ENCODE measurements at regions not wholly inside any gene's neighbourhood (a gene's known extent, or its start where the extent isn't known, plus 50 kb on each side); places are given as distances from the start of the nearest gene placed in this dataset.

DNA sequence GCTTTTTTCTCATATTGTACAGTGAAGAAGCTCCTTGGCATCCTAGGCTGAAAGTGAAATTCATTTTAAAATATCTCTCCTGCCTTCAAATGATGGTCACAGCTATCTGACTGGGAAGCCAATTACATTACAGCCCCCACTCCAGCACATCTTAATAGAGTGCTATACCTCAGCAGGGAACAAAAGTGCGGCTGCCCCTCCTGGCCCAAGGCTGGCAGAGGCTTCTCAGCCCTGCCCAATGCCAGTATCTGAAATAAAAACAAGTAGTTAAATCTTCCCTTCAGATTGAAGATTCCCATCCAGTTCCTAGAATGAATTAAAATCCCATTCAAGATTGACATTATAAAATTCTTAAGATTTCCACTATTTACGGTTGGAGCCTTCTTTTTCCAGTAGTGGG is 54.9 kb upstream of the GNG2 start:
- no peak for TF ChIP-seq POLR2A (IDR thresholded peaks at IDR 0.05)
- TF ChIP-seq, protein P1, sequence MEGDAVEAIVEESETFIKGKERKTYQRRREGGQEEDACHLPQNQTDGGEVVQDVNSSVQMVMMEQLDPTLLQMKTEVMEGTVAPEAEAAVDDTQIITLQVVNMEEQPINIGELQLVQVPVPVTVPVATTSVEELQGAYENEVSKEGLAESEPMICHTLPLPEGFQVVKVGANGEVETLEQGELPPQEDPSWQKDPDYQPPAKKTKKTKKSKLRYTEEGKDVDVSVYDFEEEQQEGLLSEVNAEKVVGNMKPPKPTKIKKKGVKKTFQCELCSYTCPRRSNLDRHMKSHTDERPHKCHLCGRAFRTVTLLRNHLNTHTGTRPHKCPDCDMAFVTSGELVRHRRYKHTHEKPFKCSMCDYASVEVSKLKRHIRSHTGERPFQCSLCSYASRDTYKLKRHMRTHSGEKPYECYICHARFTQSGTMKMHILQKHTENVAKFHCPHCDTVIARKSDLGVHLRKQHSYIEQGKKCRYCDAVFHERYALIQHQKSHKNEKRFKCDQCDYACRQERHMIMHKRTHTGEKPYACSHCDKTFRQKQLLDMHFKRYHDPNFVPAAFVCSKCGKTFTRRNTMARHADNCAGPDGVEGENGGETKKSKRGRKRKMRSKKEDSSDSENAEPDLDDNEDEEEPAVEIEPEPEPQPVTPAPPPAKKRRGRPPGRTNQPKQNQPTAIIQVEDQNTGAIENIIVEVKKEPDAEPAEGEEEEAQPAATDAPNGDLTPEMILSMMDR (IDR thresholded peaks at IDR 0.05): no peak

Data from vagina (tissue), 2 donors.